ENCODE measurements at regions not wholly inside any gene's neighbourhood (a gene's known extent, or its start where the extent isn't known, plus 50 kb on each side); places are given as distances from the start of the nearest gene placed in this dataset.
"Not testable (repeated sequence)": the region's sequence is repeated elsewhere in the genome, so short reads cannot be mapped to it uniquely, and the experiment has no call there.

DNA sequence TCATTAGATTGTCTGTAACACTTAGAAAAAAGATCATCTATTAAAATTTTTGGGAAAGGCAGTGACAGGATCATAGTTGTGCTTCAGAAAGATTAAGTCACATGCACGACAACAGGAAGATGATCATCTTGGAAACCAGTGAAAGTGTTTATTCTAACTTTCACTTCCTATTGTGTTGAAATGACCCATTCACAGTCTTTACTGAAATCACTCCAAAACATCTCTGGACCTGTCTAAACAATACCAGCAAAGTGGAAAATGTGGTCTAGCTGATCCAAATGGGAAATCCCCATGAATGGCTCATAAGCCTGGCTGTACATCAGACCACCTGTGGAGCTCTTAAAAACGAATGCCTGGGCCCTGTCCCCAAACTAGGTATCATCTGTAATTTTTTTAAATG is 111.1 kb upstream of the ETV3 start:
- intact Hi-C loops (cut with DNase I) = no loop called here
- H3K9me3 ChIP-seq = peaks cover 0 to 4% of the 10 kb centered on the region in 2 donors
- H3K27ac ChIP-seq = no peak overlapping the region
- DNase-seq = no peak
- no peak overlapping the region for H3K4me3 ChIP-seq
- H3K27me3 ChIP-seq = no peaks in the 10 kb centered on the region
- no peaks in the 10 kb centered on the region for H3K36me3 ChIP-seq
- ATAC-seq = no peak
- TF ChIP-seq, protein P1, sequence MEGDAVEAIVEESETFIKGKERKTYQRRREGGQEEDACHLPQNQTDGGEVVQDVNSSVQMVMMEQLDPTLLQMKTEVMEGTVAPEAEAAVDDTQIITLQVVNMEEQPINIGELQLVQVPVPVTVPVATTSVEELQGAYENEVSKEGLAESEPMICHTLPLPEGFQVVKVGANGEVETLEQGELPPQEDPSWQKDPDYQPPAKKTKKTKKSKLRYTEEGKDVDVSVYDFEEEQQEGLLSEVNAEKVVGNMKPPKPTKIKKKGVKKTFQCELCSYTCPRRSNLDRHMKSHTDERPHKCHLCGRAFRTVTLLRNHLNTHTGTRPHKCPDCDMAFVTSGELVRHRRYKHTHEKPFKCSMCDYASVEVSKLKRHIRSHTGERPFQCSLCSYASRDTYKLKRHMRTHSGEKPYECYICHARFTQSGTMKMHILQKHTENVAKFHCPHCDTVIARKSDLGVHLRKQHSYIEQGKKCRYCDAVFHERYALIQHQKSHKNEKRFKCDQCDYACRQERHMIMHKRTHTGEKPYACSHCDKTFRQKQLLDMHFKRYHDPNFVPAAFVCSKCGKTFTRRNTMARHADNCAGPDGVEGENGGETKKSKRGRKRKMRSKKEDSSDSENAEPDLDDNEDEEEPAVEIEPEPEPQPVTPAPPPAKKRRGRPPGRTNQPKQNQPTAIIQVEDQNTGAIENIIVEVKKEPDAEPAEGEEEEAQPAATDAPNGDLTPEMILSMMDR (IDR thresholded peaks at IDR 0.05) = no peak
- no peaks in the 10 kb centered on the region for H3K4me1 ChIP-seq

DNA sequence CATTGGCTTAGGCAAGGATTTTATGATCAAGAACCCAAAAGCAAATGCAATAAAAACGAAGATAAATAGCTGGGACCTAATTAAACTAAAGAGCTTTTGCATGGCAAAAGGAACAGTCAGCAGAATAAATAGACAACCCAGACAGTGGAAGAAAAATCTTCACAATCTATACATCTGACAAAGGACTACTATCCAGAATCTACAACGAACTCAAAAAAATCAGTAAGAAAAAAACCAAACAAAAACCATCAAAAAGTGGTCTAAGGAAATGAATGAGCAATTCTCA is 109.5 kb upstream of the ETV3 start:
- intact Hi-C loops (cut with DNase I); DNase-seq; H3K36me3 ChIP-seq; H3K27ac ChIP-seq; H3K9me3 ChIP-seq; ATAC-seq; H3K4me1 ChIP-seq; H3K27me3 ChIP-seq; H3K4me3 ChIP-seq: not testable (repeated sequence)

DNA sequence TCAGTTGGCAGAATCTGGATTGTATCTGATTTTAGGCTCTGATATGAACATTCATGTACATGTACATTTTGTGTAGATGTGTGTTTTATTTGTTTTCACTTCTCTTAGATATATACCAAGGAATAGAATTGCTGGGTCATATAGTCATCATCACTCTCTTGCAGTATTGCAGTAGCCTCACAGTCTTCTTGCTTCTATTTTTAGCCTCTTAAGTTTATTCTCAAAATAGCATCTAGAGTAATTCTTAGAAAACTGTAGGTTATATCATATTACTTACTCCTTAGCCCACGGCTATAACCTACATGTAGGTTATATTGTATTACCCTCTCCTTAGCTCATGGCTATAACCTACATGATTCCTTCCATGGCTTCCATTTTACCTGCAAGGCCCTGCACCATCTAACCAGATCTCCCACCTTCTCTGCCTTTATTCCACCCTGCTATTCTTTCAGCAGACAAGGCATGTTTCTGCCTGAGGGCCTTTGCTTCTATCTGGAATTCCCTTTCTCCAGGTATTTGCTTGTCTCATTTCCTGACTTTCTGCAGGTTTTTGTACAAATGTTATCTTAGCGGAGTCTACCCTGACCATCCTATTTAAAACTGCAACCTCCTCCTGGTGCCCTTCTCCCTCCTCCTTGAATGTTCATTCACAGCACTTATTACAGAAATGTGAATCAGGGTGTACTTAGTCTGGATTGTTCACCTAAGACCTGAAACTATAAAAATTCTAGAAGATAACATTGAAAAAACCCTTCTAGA is 109.0 kb upstream of the ETV3 start:
- DNase-seq (no peak), ATAC-seq (no peak)
- Histone ChIP-seq H3K27ac (no peak overlapping the region), H3K27me3 (no peaks in the 10 kb centered on the region), H3K4me3 (no peak overlapping the region), H3K9me3 (no peaks in the 10 kb centered on the region), H3K36me3 (no peaks in the 10 kb centered on the region), H3K4me1 (no peaks in the 10 kb centered on the region)
- TF ChIP-seq, protein P1 (IDR thresholded peaks at IDR 0.05) = no peak
- intact Hi-C loops (cut with DNase I) = no loop called here

DNA sequence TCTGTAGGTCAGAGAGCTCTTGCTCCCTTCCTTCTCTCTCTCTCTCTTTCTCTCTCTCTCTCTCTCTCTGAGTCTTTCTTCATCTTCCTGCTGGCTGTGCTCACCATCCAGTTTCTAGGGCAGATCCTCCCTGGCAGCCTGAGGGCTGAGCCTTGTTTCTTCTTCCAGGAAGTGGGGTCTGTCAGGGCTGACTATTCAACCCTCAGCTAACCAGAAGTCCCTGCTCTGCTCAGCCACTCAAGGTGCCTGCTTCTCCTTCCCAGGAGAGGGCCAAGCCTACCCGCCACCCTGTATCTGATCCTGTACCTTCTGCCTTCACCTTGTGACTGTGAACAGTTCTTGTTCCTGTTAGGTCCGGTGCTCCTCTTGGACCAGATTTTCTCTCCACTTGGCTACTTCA is 107.6 kb upstream of the ETV3 start:
- ATAC-seq (no peak), DNase-seq (no peak)
- no peak overlapping the region for H3K4me3 ChIP-seq
- H3K4me1 ChIP-seq = no peaks in the 10 kb centered on the region
- intact Hi-C loops (cut with DNase I) = no loop called here
- TF ChIP-seq, protein P1 (IDR thresholded peaks at IDR 0.05) = no peak
- no peak overlapping the region for H3K27ac ChIP-seq
- H3K9me3 ChIP-seq = no peaks in the 10 kb centered on the region
- no peaks in the 10 kb centered on the region for H3K36me3 ChIP-seq
- H3K27me3 ChIP-seq = no peaks in the 10 kb centered on the region

DNA sequence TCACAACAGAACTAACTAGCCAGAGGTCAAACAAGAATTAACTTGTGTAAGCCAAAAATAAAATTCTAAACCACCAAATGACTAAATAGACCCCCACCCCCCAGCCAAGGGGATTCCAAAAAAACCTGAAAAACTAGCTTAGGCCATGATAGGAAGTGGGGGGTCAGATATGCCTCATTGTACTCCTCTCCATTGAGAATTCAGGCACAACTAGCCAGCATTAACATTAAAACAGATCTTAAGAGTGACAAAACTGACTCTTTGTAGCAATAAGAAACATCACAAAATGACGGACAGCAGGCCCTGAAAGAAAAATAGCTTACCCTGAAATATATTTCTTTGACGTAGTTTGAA is 103.0 kb upstream of the ETV3 start:
- Histone ChIP-seq H3K4me3 (no peak overlapping the region), H3K36me3 (no peaks in the 10 kb centered on the region), H3K9me3 (no peaks in the 10 kb centered on the region), H3K4me1 (peaks cover 3 to 6% of the 10 kb centered on the region in 2 donors), H3K27ac (peak overlapping the region; percentile 33 to 35), H3K27me3 (peaks cover 0 to 5% of the 10 kb centered on the region in 2 donors)
- no peak for DNase-seq
- ATAC-seq = no peak
- intact Hi-C loops (cut with DNase I) = no loop called here
- TF ChIP-seq, protein P1 (IDR thresholded peaks at IDR 0.05) = no peak
